Panc1 (cell line): ENCODE measurements at regions not wholly inside any gene's neighbourhood (a gene's known extent, or its start where the extent isn't known, plus 50 kb on each side); places are given as distances from the start of the nearest gene placed in this dataset.

Source experiments
- SIN3A ChIP-seq: IDR thresholded peaks from 2 replicates; pipeline ENCODE4 v1.6.1; 2012; ENCODE audit warnings: low read depth, mild to moderate bottlenecking, low read length, moderate library complexity, borderline replicate concordance; ENCODE audit not compliant: insufficient read depth
- TF ChIP-seq, protein P1 (sequence below): fragments of 450-650 bp; IDR thresholded peaks from 2 replicates; pipeline ENCODE4 v1.5.1; 2017; ENCODE audit warnings: mild to moderate bottlenecking

GRCh38 chr16:87114832-87115231, 202.4 kb downstream of the C16orf95 start:
- TF ChIP-seq, protein P1, sequence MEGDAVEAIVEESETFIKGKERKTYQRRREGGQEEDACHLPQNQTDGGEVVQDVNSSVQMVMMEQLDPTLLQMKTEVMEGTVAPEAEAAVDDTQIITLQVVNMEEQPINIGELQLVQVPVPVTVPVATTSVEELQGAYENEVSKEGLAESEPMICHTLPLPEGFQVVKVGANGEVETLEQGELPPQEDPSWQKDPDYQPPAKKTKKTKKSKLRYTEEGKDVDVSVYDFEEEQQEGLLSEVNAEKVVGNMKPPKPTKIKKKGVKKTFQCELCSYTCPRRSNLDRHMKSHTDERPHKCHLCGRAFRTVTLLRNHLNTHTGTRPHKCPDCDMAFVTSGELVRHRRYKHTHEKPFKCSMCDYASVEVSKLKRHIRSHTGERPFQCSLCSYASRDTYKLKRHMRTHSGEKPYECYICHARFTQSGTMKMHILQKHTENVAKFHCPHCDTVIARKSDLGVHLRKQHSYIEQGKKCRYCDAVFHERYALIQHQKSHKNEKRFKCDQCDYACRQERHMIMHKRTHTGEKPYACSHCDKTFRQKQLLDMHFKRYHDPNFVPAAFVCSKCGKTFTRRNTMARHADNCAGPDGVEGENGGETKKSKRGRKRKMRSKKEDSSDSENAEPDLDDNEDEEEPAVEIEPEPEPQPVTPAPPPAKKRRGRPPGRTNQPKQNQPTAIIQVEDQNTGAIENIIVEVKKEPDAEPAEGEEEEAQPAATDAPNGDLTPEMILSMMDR: no peak
- TF ChIP-seq SIN3A: no peak
